ENCODE measurements at regions not wholly inside any gene's neighbourhood (a gene's known extent, or its start where the extent isn't known, plus 50 kb on each side); places are given as distances from the start of the nearest gene placed in this dataset.

DNA sequence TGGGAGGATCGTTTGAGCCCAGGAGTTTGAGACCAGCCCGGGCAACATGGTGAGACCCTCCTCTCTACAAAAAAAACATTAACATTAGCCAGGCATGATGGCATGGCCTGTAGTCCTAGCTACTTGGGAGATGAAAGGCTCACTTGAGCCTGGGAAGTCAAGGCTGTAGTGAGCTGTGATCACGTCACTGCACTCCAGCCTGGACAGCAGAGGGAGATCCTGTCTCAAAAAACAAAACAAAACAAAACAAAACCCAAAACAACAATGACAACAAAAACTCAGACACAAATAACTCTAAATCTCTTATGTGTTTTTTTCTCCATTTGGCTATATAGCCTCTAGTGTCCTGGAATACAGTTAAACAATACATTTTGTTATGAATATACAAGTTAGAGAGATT, 127.3 kb upstream of the STK26 start:
- no peak for DNase-seq (ENCODE audit: insufficient read length, low spot score)
- TF ChIP-seq, protein P1, sequence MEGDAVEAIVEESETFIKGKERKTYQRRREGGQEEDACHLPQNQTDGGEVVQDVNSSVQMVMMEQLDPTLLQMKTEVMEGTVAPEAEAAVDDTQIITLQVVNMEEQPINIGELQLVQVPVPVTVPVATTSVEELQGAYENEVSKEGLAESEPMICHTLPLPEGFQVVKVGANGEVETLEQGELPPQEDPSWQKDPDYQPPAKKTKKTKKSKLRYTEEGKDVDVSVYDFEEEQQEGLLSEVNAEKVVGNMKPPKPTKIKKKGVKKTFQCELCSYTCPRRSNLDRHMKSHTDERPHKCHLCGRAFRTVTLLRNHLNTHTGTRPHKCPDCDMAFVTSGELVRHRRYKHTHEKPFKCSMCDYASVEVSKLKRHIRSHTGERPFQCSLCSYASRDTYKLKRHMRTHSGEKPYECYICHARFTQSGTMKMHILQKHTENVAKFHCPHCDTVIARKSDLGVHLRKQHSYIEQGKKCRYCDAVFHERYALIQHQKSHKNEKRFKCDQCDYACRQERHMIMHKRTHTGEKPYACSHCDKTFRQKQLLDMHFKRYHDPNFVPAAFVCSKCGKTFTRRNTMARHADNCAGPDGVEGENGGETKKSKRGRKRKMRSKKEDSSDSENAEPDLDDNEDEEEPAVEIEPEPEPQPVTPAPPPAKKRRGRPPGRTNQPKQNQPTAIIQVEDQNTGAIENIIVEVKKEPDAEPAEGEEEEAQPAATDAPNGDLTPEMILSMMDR (IDR thresholded peaks at IDR 0.05; ENCODE audit: insufficient read depth, missing control alignments) = peak; percentile 13
- FAIRE-seq = peak; percentile 21

DNA sequence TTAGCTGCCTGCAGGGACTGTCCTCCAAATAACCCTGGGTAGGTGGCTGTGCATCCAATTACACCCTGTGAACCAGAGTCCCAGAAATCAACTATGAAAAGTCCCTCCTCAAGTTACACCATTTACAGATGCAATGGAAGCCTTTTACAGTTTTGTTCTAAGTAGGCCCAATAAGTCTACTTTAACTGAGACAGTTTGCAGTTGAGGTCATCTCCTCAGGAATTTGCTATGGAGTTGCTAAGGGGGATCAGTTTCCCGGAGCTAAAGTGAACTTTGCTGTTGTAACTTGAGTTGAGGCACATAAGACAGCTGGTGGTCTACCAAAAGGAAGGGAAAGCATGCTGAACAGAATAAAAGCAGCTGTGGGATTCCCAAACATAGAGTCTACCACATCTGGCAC, 121.6 kb upstream of the STK26 start:
- TF ChIP-seq, protein P1 (IDR thresholded peaks at IDR 0.05; ENCODE audit: insufficient read depth, missing control alignments) = no peak
- no peak for DNase-seq (ENCODE audit: insufficient read length, low spot score)
- no peak for FAIRE-seq

DNA sequence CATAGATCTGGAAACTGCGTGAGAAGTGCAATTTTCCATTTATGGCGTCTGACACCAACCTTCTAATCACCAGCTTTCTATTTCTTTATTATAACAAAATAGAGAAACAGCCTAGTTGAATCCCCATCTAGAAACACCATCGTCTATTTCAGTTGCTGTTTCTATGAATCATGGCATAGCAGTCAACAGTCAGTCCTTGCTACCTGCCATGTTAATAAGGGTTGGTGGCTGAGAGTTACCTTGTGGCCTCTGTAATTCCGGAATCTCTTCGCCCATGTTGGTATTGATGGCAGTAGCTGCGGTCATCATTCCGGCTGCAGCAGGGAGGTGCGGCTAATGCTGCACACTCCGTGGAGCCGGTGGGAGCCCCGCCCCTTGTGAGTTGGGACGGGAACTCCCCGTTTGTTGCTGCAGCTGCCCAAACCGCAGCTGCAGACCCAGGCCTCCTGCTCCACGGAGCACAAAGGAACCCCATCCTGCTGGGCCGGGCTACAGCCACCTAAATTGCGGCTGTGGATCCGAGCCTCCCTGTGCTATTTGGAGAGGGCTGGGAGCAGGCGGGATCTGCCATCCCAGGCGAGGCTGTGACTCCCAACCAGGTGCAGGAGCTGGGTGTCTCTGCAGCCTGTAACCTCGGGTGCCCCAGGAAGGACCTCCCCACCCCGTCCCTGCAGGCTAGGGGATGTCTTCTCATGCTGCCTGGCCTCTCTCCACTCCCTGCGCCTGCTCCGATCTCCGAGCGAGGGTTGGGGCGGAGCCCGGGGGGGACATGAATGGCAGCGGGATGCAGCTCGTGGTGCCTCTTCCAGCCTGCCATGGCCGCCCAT, 115.4 kb upstream of the STK26 start:
- no peak for DNase-seq (ENCODE audit: insufficient read length, low spot score)
- no peak for FAIRE-seq
- TF ChIP-seq, protein P1 (IDR thresholded peaks at IDR 0.05; ENCODE audit: insufficient read depth, missing control alignments) = no peak

DNA sequence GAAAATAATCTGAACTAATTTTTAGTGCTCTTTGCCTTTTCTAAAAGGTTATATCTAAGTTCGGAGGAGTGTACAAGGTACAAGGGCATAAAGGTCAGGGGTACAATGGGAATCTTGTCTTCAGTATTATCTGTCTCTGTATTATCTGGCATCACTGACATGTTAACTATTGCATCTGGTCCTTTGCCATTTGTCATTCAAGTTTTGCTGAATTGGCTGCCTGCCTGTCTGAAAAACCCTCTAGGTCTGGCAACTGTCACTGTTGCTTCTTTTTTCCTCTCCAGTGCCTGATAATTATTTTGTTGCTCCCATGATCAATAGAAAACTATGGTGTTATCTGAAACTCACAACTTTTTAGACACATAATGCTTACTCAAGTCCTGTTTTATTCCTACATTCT, 112.5 kb upstream of the STK26 start:
- DNase-seq (ENCODE audit: insufficient read length, low spot score) = no peak

DNA sequence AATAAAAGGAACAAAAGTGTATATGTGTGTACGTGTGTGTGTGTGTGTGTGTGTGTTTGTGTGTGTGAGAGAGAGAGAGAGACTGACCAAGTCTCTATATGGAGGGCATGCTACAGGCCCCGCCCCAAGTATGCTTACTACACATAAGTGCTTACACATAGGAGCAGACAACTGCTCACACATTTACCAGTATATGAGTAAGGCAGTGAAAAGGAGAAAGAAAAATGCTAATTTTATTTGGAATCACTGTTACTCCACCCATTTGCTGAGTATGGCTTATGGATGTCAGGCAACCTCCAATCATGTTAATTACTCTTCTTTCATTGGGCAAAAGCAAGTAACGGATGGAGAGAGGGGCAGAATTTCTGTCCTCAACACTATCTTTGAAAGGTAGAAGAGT, 107.6 kb upstream of the STK26 start:
- DNase-seq (ENCODE audit: insufficient read length, low spot score) (no peak), FAIRE-seq (no peak)
- TF ChIP-seq, protein P1 (IDR thresholded peaks at IDR 0.05; ENCODE audit: insufficient read depth, missing control alignments) = no peak

More for the DNA sequence above, 112.5 kb upstream of the STK26 start:
- TF ChIP-seq, protein P1 (IDR thresholded peaks at IDR 0.05; ENCODE audit: insufficient read depth, missing control alignments) = no peak
- FAIRE-seq = no peak

DNA sequence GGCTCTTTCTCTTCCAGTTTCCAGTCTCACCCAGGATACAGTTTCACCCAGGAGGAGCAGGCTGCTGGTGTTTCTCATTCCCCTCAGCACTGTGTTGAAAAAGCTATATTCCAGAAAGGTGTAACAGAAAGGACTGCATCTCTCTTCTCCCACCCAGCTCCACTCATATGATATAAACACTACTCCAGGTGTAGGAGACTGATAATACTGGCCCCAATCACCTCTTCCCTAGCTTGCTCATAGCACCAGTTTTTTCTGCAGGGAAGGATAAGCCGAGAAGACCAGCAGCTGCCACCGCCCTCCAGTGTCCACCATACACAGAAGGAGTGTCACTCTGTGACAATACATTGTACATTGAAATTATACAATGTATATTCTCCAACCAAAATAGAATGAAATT, 105.5 kb upstream of the STK26 start:
- no peak for FAIRE-seq
- TF ChIP-seq, protein P1 (IDR thresholded peaks at IDR 0.05; ENCODE audit: insufficient read depth, missing control alignments) = no peak
- no peak for DNase-seq (ENCODE audit: insufficient read length, low spot score)

DNA sequence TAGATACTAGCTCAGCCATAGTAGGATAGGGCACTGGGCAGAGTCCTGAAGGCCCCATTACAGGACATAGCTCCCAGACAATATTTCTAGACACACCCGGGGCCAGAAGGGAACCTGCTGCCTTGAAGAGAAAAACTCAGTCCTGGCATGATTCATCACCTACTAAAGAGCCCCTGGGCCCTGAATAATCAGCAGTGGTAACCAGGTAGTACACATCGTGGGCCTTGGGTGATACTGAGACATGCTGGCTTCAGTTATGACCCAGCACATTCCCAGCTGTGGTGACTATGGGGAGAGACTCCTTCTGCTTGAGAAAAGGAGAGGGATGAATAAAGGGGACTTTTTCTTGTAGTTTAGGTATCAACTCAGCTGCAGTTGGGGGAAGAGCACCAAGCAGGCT, 104.3 kb upstream of the STK26 start:
- DNase-seq (ENCODE audit: insufficient read length, low spot score) (no peak), FAIRE-seq (no peak)
- TF ChIP-seq, protein P1 (IDR thresholded peaks at IDR 0.05; ENCODE audit: insufficient read depth, missing control alignments) = no peak
